Endothelial cell of umbilical vein (primary cell): ENCODE measurements at regions not wholly inside any gene's neighbourhood (a gene's known extent, or its start where the extent isn't known, plus 50 kb on each side); places are given as distances from the start of the nearest gene placed in this dataset.

ENCODE experiments used
- BruUV-seq: library from RNA; stranded (reverse); fragments of 400-500 nt; replicated peaks from 2 replicates; lab custom pipeline; 2021; lab: Mats Ljungman, UMichigan
- CTCF ChIA-PET: fragments of 300-600, 350-600 bp; sonication (Branson Sonifier 250); formaldehyde crosslinking; loops from one replicate; lab custom pipeline; 2021; ENCODE audit warnings: antibody characterized with exemption, inconsistent platforms; lab: Charles Lee
- POLR2A ChIA-PET: fragments of 300-600, 350-600 bp; sonication (Branson Sonifier 250); formaldehyde crosslinking; loops from one replicate; lab custom pipeline; 2021; ENCODE audit warnings: antibody characterized with exemption, inconsistent platforms; lab: Charles Lee
- DNase-seq: peaks from one replicate; pipeline ENCODE4 v3.0.0-alpha.2; 2011; ENCODE audit warnings: low read depth, low spot score
- FAIRE-seq: peaks from 2 replicates; lab custom pipeline; 2011; peaks lifted over from hg19 to GRCh38; lab: Jason Lieb, UNC
- H2AFZ ChIP-seq: 2 replicates; pipeline ENCODE4 v1.6.0; 2012; ENCODE audit warnings: low read depth, low read length, control low read depth, inconsistent platforms
- H3K27ac ChIP-seq: 2 replicates; pipeline ENCODE4 v1.5.1; 2011; ENCODE audit warnings: low read depth, mild to moderate bottlenecking, control low read depth, low read length, moderate library complexity; ENCODE audit not compliant: insufficient read depth
- H3K27me3 ChIP-seq, 2 experiments: 2 replicates each; pipeline versions ENCODE4 v1.6.0 to v1.6.1; 2011; ENCODE audit warnings: low read length in 2 of 2, mixed read lengths in 1 of 2; ENCODE audit not compliant: control insufficient read depth in 2 of 2, insufficient read depth in 2 of 2
- H3K36me3 ChIP-seq, 2 experiments: 2 replicates in 1 of 2; 3 replicates in 1 of 2; pipeline ENCODE4 v1.5.1; 2011; ENCODE audit warnings: low read length in 2 of 2, mild to moderate bottlenecking in 1 of 2, moderate library complexity in 1 of 2; ENCODE audit not compliant: control insufficient read depth in 2 of 2, insufficient read depth in 2 of 2; ENCODE audit errors: extremely low read depth in 1 of 2
- H3K4me1 ChIP-seq: 3 replicates; pipeline ENCODE4 v1.5.1; 2011; ENCODE audit warnings: mild to moderate bottlenecking, low read length; ENCODE audit not compliant: control insufficient read depth, insufficient read depth; ENCODE audit errors: extremely low read depth
- H3K4me2 ChIP-seq: 2 replicates; pipeline ENCODE4 v1.6.1; 2011; ENCODE audit warnings: low read length, control low read depth, mixed read lengths; ENCODE audit not compliant: insufficient read depth
- H3K4me3 ChIP-seq, 3 experiments: fragments of 200-600 bp in 1 of 3; sonication (generic), shearing (Covaris generic) in 1 of 3; replicated peaks in 1 of 3; 2 replicates each; pipeline ENCODE4 v1.5.1; 2011 to 2016; ENCODE audit warnings: control low read depth in 3 of 3, low read length in 3 of 3, mild to moderate bottlenecking in 2 of 3, inconsistent platforms in 1 of 3, low read depth in 1 of 3, moderate library complexity in 1 of 3; ENCODE audit not compliant: insufficient read depth in 1 of 3
- H3K79me2 ChIP-seq: 2 replicates; pipeline ENCODE4 v1.6.0; 2012; ENCODE audit warnings: low read length, inconsistent platforms; ENCODE audit not compliant: control insufficient read depth, insufficient read depth
- H3K9ac ChIP-seq: replicated peaks from 2 replicates; pipeline ENCODE3; 2011; ENCODE audit warnings: low read length, control low read depth; ENCODE audit not compliant: insufficient read depth; ENCODE audit errors: extremely low read depth
- H3K9me1 ChIP-seq: replicated peaks from 3 replicates; pipeline ENCODE4 v1.6.0; 2011; ENCODE audit warnings: mild to moderate bottlenecking, low read length; ENCODE audit not compliant: control insufficient read depth, insufficient read depth; ENCODE audit errors: extremely low read depth
- H3K9me3 ChIP-seq: replicated peaks from 2 replicates; pipeline ENCODE4 v1.5.1; 2012; ENCODE audit warnings: low read length, inconsistent platforms; ENCODE audit not compliant: control insufficient read depth, insufficient read depth
- H4K20me1 ChIP-seq: replicated peaks from 2 replicates; pipeline ENCODE3; 2011; ENCODE audit warnings: mild to moderate bottlenecking, low read length; ENCODE audit not compliant: control insufficient read depth, insufficient read depth; ENCODE audit errors: extremely low read depth
- EZH2 ChIP-seq: IDR thresholded peaks from 2 replicates; pipeline ENCODE4 v1.6.1; 2012; ENCODE audit warnings: borderline replicate concordance, low read depth, mild to moderate bottlenecking, moderate library complexity, low read length, inconsistent platforms; ENCODE audit not compliant: severe bottlenecking
- FOS ChIP-seq: IDR thresholded peaks from 2 replicates; pipeline ENCODE4 v1.6.1; 2011; ENCODE audit warnings: mild to moderate bottlenecking, low read length, moderate library complexity, borderline replicate concordance; ENCODE audit not compliant: insufficient read depth
- GATA2 ChIP-seq: IDR thresholded peaks from 2 replicates; pipeline ENCODE4 v1.7.0; 2011; ENCODE audit warnings: low read depth, mild to moderate bottlenecking, moderate library complexity, mixed read lengths, low read length; ENCODE audit not compliant: insufficient read length, insufficient read depth
- JUN ChIP-seq: IDR thresholded peaks from 2 replicates; pipeline ENCODE4 v1.6.1; 2011; ENCODE audit warnings: borderline replicate concordance, low read depth; ENCODE audit not compliant: insufficient read length, insufficient read depth
- MYC ChIP-seq: IDR thresholded peaks from one replicate; pipeline ENCODE4 v1.6.1; 2011; ENCODE audit warnings: mild to moderate bottlenecking, low read depth, low read length
- POLR2A ChIP-seq: IDR thresholded peaks from 2 replicates; pipeline ENCODE4 v1.6.1; 2012; ENCODE audit warnings: low read depth, mild to moderate bottlenecking, control low read depth, low read length
- dilution Hi-C: fragments of 300-500 bp; cut with MboI; formaldehyde crosslinking; loops from one replicate; pipeline ENCODE4 v1.15.0; 2019; ENCODE audit warnings: low sequenced_read_pairs; ENCODE audit not compliant: extremely low pct_ligation_motif_present
- intact Hi-C: fragments of 100-400 bp; cut with micrococcal nuclease; formaldehyde crosslinking; loops from one replicate; pipeline ENCODE4 v1.10.0; 2022
- TF ChIP-seq, protein P1 (sequence below): IDR thresholded peaks from 2 replicates; pipeline ENCODE4 v1.6.1; 2011; ENCODE audit not compliant: insufficient read depth, insufficient read length

DNA sequence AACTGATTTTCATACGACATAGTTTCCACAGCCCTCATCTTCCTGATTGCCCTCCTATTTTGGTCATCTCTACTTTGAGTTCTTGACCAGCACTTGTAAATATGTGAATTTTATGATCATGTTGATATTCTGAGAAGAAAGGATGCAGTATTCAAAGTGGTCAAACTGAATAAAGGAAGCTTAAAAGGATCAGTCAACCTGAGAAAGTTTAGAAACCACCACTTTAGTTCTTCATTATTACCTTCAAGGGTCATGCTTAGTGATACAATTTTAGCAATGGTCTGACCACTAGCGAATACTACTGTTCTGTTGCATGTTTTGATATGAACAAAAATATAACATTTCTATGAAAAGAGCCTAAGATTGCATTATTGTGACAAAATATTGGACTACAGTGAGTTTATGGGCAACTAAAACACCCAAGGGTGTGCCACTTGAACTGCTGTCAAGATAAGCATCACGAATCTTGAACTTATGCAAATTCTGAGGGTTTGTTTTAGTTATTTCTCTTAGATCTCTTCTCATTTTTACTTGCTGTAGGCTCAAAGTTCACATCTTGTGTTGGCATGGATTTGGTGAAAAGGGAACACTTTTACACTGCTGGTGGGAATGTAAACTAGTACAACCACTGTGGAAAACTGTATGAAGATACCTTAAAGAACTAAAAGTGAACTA is 247.7 kb downstream of the IPMK start:
- Histone ChIP-seq H3K9me3 (no peaks in the 10 kb centered on the region), H3K79me2 (no peaks in the 10 kb centered on the region), H2AFZ (no peak overlapping the region), H3K9me1 (no peaks in the 10 kb centered on the region), H4K20me1 (no peaks in the 10 kb centered on the region), H3K4me3 (no peak overlapping the region), H3K4me2 (no peak overlapping the region), H3K27ac (no peak overlapping the region), H3K27me3 (no peaks in the 10 kb centered on the region), H3K9ac (no peak overlapping the region), H3K36me3 (no peaks in the 10 kb centered on the region), H3K4me1 (peaks cover 7% of the 10 kb centered on the region)
- ChIA-PET CTCF (no interaction called here), POLR2A (no interaction called here)
- dilution Hi-C loops, result no loop called here
- intact Hi-C loops, result no loop called here
- DNase-seq (no peak), FAIRE-seq (no peak)
- no peak for TF ChIP-seq EZH2
- no peak for TF ChIP-seq JUN
- TF ChIP-seq MYC, result no peak
- TF ChIP-seq GATA2, result no peak
- TF ChIP-seq POLR2A, result no peak
- TF ChIP-seq, protein P1, sequence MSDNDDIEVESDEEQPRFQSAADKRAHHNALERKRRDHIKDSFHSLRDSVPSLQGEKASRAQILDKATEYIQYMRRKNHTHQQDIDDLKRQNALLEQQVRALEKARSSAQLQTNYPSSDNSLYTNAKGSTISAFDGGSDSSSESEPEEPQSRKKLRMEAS, result no peak
- no peak for TF ChIP-seq FOS
- BruUV-seq, result no TSS peak

DNA sequence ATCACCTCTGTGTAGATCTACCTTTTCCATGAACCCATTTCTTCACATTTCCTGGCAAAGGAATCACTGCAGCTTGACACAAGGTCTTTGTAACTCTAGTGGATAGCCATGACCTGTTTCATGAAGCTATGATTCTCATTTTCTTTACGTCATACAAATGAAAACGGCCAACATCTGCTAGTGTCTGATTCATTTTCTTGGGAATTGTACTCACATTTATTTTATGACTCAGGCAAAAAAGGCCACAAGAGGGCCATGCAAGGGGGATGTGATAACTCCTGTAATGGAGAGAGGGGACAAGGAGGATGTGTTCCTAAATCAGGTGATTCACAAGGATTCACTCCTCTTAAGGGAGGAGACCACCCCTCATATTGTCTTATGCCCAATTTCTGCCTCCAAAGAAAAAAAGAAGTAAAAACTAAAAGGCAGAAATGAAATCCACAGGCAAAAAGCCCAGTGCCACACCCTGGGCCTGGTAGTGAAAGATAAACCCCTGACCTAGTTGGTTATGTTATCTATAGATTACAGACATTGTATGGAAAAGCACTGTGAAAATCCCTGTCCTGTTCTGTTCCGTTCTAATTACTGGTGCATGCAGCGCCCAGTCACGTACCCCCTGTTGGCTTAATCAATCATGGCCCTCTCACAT is 249.9 kb downstream of the IPMK start:
- H3K4me1 ChIP-seq, result no peaks in the 10 kb centered on the region
- ChIA-PET POLR2A (no interaction called here), CTCF (no interaction called here)
- FAIRE-seq (no peak), DNase-seq (peak; percentile 4)
- TF ChIP-seq EZH2 (no peak), FOS (peak; percentile 9)
- H3K79me2 ChIP-seq, result no peaks in the 10 kb centered on the region
- no peaks in the 10 kb centered on the region for H3K9me1 ChIP-seq
- no peak overlapping the region for H3K4me3 ChIP-seq
- H3K27ac ChIP-seq, result no peak overlapping the region
- H3K9ac ChIP-seq, result no peak overlapping the region
- H3K9me3 ChIP-seq, result no peaks in the 10 kb centered on the region
- intact Hi-C loops, result no loop called here
- BruUV-seq, result no TSS peak
- no peak overlapping the region for H2AFZ ChIP-seq
- H4K20me1 ChIP-seq, result no peaks in the 10 kb centered on the region
- dilution Hi-C loops, result no loop called here
- H3K4me2 ChIP-seq, result no peak overlapping the region
- H3K27me3 ChIP-seq, result no peaks in the 10 kb centered on the region
- no peaks in the 10 kb centered on the region for H3K36me3 ChIP-seq
